GM23338 (cell line): ENCODE measurements at regions not wholly inside any gene's neighbourhood (a gene's known extent, or its start where the extent isn't known, plus 50 kb on each side); places are given as distances from the start of the nearest gene placed in this dataset.

Experiments used
- ATAC-seq: fragments of 200-7000 bp; cut with Tn5 transposase; 3 replicates; pipeline ENCODE4 v1.9.1; 2020
- DNase-seq: peaks from one replicate; pipeline ENCODE4 v3.0.0-alpha.2; 2015; ENCODE audit warnings: low spot score
- H2AFZ ChIP-seq: fragments of 200-600 bp; sonication (generic); 2 replicates; pipeline ENCODE4 v1.8.0; 2016; ENCODE audit warnings: antibody characterized with exemption, mild to moderate bottlenecking, moderate library complexity
- H3F3A ChIP-seq: fragments of 200-600 bp; sonication (generic); replicated peaks from 2 replicates; pipeline ENCODE4 v1.8.0; 2017; ENCODE audit warnings: antibody characterized with exemption, mixed run types, low read depth
- H3K27ac ChIP-seq: fragments of 200-600 bp; sonication (generic); 2 replicates; pipeline ENCODE4 v1.6.1; 2016; ENCODE audit warnings: low read depth
- H3K27me3 ChIP-seq: fragments of 200-600 bp; sonication (generic); 2 replicates; pipeline ENCODE4 v1.8.0; 2016; ENCODE audit warnings: mild to moderate bottlenecking, mixed run types, moderate library complexity; ENCODE audit not compliant: insufficient read depth
- H3K36me3 ChIP-seq: fragments of 200-600 bp; sonication (generic); 2 replicates; pipeline ENCODE4 v1.8.0; 2016; ENCODE audit warnings: mild to moderate bottlenecking; ENCODE audit not compliant: insufficient read depth
- H3K4me1 ChIP-seq: fragments of 200-600 bp; sonication (generic); 2 replicates; pipeline ENCODE4 v1.8.0; 2016; ENCODE audit warnings: mild to moderate bottlenecking, moderate library complexity; ENCODE audit not compliant: insufficient read depth
- H3K4me2 ChIP-seq: fragments of 200-600 bp; sonication (generic); 2 replicates; pipeline ENCODE4 v1.7.1; 2017; ENCODE audit warnings: mixed run types
- H3K4me3 ChIP-seq: fragments of 200-600 bp; sonication (generic); 2 replicates; pipeline ENCODE4 v1.6.1; 2016; ENCODE audit warnings: mixed run types
- H3K79me2 ChIP-seq: fragments of 200-600 bp; sonication (generic); replicated peaks from 2 replicates; pipeline ENCODE4 v1.8.0; 2017; ENCODE audit warnings: mild to moderate bottlenecking; ENCODE audit not compliant: insufficient read depth
- H3K9me2 ChIP-seq: fragments of 200-600 bp; sonication (generic); 2 replicates; pipeline ENCODE4 v1.8.0; 2017; ENCODE audit not compliant: insufficient read depth
- H4K20me1 ChIP-seq: fragments of 200-600 bp; sonication (generic); replicated peaks from 2 replicates; pipeline ENCODE4 v1.8.0; 2017; ENCODE audit warnings: mild to moderate bottlenecking; ENCODE audit not compliant: insufficient read depth
- H3K27ac Mint-ChIP-seq: 2 replicates; pipeline ENCODE4 v1.8.0; 2020; ENCODE audit warnings: inconsistent platforms, mild to moderate bottlenecking, moderate library complexity, mixed read lengths
- H3K27me3 Mint-ChIP-seq: 3 replicates; pipeline ENCODE4 v1.8.0; 2022; ENCODE audit warnings: low read depth, mild to moderate bottlenecking, moderate library complexity, mixed read lengths, inconsistent platforms; ENCODE audit not compliant: insufficient read depth, poor library complexity
- H3K36me3 Mint-ChIP-seq: 3 replicates; pipeline ENCODE4 v1.8.0; 2021; ENCODE audit warnings: low read depth, mild to moderate bottlenecking, inconsistent platforms, moderate library complexity, mixed read lengths
- H3K4me1 Mint-ChIP-seq: 3 replicates; pipeline ENCODE4 v1.8.0; 2020; ENCODE audit warnings: mild to moderate bottlenecking, inconsistent platforms, mixed read lengths
- H3K4me3 Mint-ChIP-seq: 3 replicates; pipeline ENCODE4 v1.8.0; 2021; ENCODE audit warnings: moderate library complexity, mild to moderate bottlenecking, inconsistent platforms, mixed read lengths
- H3K9me3 Mint-ChIP-seq: 3 replicates; pipeline ENCODE4 v1.8.0; 2020; ENCODE audit warnings: moderate library complexity, mild to moderate bottlenecking, inconsistent platforms, mixed read lengths
- CREB1 ChIP-seq: fragments of 250-450 bp; sonication (Bioruptor Pico); IDR thresholded peaks from 2 replicates; pipeline ENCODE4 v1.5.0; 2020; ENCODE audit warnings: low read depth, mild to moderate bottlenecking, moderate library complexity
- EZH2 ChIP-seq: fragments of 200-600 bp; sonication (generic); IDR thresholded peaks from one replicate; pipeline ENCODE4 v1.8.0; 2017; ENCODE audit warnings: antibody characterized with exemption, mild to moderate bottlenecking, low read depth; ENCODE audit not compliant: unreplicated experiment
- EZH2phosphoT487 ChIP-seq: fragments of 200-600 bp; sonication (generic); IDR thresholded peaks from one replicate; pipeline ENCODE4 v1.8.1; 2018; ENCODE audit warnings: antibody characterized with exemption; ENCODE audit not compliant: unreplicated experiment
- JUNB ChIP-seq: IDR thresholded peaks from one replicate; pipeline ENCODE4 v1.6.1; 2016; ENCODE audit warnings: antibody characterized with exemption; ENCODE audit not compliant: unreplicated experiment
- NANOG ChIP-seq: IDR thresholded peaks from 2 replicates; pipeline ENCODE4 v1.6.1; 2016; ENCODE audit warnings: antibody characterized with exemption, borderline replicate concordance
- POLR2AphosphoS5 ChIP-seq: IDR thresholded peaks from 2 replicates; pipeline ENCODE4 v1.6.1; 2016; ENCODE audit warnings: antibody characterized with exemption, low read depth
- STAT1 ChIP-seq: IDR thresholded peaks from one replicate; pipeline ENCODE4 v1.6.1; 2016; ENCODE audit warnings: antibody characterized with exemption; ENCODE audit not compliant: unreplicated experiment
- ZNF114 ChIP-seq: fragments of 250-450 bp; sonication (Bioruptor Pico); IDR thresholded peaks from 2 replicates; pipeline ENCODE4 v1.5.0; 2020; ENCODE audit warnings: mild to moderate bottlenecking, moderate library complexity
- TF ChIP-seq, protein P1 (sequence below), 2 experiments: fragments of 200-600 bp in 1 of 2; sonication (generic) in 1 of 2; conservative IDR thresholded peaks; 2 replicates each; pipeline versions ENCODE4 v1.5.1 to v1.6.1; 2016 to 2017; ENCODE audit warnings: antibody characterized with exemption in 2 of 2, low read depth in 2 of 2, mild to moderate bottlenecking in 2 of 2, moderate library complexity in 1 of 2
- TF ChIP-seq, protein P2 (sequence below): IDR thresholded peaks from 2 replicates; pipeline ENCODE4 v1.6.1; 2016; ENCODE audit warnings: antibody characterized with exemption
- TF ChIP-seq, protein P3 (sequence below): fragments of 250-450 bp; sonication (Bioruptor Pico); IDR thresholded peaks from 2 replicates; pipeline ENCODE4 v1.5.0; 2020; ENCODE audit warnings: mild to moderate bottlenecking, moderate library complexity
- TF ChIP-seq, protein P4 (sequence below): IDR thresholded peaks from one replicate; pipeline ENCODE4 v1.6.1; 2018; ENCODE audit warnings: antibody characterized with exemption; ENCODE audit not compliant: unreplicated experiment

DNA sequence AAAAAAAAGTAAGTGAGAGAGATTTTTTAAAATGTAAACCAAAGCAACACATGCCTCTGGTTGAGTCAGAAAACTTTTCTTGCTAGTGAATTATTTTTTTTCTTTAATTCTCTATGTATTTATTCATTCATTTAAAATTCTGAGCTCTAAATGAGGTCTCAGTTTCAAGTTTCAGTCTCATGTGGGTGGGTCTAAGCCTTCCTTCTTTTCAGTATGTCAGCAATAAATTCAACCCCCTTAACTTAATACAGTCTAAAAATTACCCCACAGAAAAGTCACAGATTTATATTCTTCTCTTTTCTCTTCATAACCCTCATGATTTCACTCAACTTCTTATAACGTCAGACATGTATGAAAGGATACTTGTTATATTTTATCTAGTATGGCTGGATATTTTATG is 663.3 kb upstream of the PTCHD4 start (continued):
- TF ChIP-seq STAT1: no peak
- TF ChIP-seq, protein P1, sequence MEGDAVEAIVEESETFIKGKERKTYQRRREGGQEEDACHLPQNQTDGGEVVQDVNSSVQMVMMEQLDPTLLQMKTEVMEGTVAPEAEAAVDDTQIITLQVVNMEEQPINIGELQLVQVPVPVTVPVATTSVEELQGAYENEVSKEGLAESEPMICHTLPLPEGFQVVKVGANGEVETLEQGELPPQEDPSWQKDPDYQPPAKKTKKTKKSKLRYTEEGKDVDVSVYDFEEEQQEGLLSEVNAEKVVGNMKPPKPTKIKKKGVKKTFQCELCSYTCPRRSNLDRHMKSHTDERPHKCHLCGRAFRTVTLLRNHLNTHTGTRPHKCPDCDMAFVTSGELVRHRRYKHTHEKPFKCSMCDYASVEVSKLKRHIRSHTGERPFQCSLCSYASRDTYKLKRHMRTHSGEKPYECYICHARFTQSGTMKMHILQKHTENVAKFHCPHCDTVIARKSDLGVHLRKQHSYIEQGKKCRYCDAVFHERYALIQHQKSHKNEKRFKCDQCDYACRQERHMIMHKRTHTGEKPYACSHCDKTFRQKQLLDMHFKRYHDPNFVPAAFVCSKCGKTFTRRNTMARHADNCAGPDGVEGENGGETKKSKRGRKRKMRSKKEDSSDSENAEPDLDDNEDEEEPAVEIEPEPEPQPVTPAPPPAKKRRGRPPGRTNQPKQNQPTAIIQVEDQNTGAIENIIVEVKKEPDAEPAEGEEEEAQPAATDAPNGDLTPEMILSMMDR (conservative IDR thresholded peaks at IDR 0.05; ENCODE audit: low read depth in 2 of 2): no peak
- TF ChIP-seq CREB1 (CRISPR knock-in tag): no peak
- no peak for TF ChIP-seq ZNF114 (CRISPR knock-in tag)
- TF ChIP-seq POLR2AphosphoS5: no peak

DNA sequence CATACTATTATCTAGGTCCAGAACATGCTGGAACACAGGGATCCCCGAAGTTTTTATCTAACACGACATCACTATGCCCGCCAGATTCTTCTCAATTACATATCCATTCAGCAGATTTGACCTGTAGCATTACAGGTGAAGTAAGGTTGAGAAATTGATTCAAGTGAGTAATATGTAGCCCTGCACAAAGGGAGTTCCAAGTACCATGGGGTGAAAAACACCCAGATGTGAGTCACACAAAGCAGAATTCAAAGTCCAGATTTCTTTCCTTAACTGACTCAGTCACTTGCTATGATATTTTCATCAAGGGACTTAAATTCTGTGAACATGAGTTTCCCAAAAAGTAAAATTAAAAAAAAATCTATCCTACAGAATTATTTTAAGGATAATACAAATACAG is 655.4 kb upstream of the PTCHD4 start:
- Mint-ChIP-seq H3K36me3 (no peaks in the 10 kb centered on the region), H3K4me1 (peaks cover 17% of the 10 kb centered on the region), H3K4me3 (no peak overlapping the region), H3K9me3 (no peaks in the 10 kb centered on the region), H3K27me3 (no peaks in the 10 kb centered on the region), H3K27ac (no peak overlapping the region)
- Histone ChIP-seq H3K4me1 (peaks cover 10% of the 10 kb centered on the region), H4K20me1 (no peaks in the 10 kb centered on the region), H2AFZ (no peak overlapping the region), H3K4me3 (no peak overlapping the region), H3K79me2 (no peaks in the 10 kb centered on the region), H3K9me2 (no peaks in the 10 kb centered on the region), H3K36me3 (no peaks in the 10 kb centered on the region), H3F3A (no peaks in the 10 kb centered on the region), H3K27me3 (no peaks in the 10 kb centered on the region), H3K27ac (no peak overlapping the region), H3K4me2 (no peak overlapping the region)
- ATAC-seq (no peak), DNase-seq (no peak)
- TF ChIP-seq EZH2 (no peak), ZNF114 (CRISPR knock-in tag) (no peak), JUNB (no peak), POLR2AphosphoS5 (no peak), EZH2phosphoT487 (no peak), STAT1 (no peak), NANOG (no peak), CREB1 (CRISPR knock-in tag) (no peak)
- TF ChIP-seq, protein P2, sequence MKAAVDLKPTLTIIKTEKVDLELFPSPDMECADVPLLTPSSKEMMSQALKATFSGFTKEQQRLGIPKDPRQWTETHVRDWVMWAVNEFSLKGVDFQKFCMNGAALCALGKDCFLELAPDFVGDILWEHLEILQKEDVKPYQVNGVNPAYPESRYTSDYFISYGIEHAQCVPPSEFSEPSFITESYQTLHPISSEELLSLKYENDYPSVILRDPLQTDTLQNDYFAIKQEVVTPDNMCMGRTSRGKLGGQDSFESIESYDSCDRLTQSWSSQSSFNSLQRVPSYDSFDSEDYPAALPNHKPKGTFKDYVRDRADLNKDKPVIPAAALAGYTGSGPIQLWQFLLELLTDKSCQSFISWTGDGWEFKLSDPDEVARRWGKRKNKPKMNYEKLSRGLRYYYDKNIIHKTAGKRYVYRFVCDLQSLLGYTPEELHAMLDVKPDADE: no peak
- TF ChIP-seq, protein P3, sequence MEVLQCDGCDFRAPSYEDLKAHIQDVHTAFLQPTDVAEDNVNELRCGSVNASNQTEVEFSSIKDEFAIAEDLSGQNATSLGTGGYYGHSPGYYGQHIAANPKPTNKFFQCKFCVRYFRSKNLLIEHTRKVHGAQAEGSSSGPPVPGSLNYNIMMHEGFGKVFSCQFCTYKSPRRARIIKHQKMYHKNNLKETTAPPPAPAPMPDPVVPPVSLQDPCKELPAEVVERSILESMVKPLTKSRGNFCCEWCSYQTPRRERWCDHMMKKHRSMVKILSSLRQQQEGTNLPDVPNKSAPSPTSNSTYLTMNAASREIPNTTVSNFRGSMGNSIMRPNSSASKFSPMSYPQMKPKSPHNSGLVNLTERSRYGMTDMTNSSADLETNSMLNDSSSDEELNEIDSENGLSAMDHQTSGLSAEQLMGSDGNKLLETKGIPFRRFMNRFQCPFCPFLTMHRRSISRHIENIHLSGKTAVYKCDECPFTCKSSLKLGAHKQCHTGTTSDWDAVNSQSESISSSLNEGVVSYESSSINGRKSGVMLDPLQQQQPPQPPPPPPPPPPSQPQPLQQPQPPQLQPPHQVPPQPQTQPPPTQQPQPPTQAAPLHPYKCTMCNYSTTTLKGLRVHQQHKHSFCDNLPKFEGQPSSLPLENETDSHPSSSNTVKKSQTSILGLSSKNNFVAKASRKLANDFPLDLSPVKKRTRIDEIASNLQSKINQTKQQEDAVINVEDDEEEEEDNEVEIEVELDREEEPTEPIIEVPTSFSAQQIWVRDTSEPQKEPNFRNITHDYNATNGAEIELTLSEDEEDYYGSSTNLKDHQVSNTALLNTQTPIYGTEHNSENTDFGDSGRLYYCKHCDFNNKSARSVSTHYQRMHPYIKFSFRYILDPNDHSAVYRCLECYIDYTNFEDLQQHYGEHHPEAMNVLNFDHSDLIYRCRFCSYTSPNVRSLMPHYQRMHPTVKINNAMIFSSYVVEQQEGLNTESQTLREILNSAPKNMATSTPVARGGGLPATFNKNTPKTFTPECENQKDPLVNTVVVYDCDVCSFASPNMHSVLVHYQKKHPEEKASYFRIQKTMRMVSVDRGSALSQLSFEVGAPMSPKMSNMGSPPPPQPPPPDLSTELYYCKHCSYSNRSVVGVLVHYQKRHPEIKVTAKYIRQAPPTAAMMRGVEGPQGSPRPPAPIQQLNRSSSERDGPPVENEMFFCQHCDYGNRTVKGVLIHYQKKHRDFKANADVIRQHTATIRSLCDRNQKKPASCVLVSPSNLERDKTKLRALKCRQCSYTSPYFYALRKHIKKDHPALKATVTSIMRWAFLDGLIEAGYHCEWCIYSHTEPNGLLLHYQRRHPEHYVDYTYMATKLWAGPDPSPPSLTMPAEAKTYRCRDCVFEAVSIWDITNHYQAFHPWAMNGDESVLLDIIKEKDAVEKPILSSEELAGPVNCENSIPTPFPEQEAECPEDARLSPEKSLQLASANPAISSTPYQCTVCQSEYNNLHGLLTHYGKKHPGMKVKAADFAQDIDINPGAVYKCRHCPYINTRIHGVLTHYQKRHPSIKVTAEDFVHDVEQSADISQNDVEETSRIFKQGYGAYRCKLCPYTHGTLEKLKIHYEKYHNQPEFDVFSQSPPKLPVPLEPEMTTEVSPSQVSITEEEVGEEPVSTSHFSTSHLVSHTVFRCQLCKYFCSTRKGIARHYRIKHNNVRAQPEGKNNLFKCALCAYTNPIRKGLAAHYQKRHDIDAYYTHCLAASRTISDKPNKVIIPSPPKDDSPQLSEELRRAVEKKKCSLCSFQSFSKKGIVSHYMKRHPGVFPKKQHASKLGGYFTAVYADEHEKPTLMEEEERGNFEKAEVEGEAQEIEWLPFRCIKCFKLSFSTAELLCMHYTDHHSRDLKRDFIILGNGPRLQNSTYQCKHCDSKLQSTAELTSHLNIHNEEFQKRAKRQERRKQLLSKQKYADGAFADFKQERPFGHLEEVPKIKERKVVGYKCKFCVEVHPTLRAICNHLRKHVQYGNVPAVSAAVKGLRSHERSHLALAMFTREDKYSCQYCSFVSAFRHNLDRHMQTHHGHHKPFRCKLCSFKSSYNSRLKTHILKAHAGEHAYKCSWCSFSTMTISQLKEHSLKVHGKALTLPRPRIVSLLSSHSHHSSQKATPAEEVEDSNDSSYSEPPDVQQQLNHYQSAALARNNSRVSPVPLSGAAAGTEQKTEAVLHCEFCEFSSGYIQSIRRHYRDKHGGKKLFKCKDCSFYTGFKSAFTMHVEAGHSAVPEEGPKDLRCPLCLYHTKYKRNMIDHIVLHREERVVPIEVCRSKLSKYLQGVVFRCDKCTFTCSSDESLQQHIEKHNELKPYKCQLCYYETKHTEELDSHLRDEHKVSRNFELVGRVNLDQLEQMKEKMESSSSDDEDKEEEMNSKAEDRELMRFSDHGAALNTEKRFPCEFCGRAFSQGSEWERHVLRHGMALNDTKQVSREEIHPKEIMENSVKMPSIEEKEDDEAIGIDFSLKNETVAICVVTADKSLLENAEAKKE: no peak
- TF ChIP-seq, protein P4, sequence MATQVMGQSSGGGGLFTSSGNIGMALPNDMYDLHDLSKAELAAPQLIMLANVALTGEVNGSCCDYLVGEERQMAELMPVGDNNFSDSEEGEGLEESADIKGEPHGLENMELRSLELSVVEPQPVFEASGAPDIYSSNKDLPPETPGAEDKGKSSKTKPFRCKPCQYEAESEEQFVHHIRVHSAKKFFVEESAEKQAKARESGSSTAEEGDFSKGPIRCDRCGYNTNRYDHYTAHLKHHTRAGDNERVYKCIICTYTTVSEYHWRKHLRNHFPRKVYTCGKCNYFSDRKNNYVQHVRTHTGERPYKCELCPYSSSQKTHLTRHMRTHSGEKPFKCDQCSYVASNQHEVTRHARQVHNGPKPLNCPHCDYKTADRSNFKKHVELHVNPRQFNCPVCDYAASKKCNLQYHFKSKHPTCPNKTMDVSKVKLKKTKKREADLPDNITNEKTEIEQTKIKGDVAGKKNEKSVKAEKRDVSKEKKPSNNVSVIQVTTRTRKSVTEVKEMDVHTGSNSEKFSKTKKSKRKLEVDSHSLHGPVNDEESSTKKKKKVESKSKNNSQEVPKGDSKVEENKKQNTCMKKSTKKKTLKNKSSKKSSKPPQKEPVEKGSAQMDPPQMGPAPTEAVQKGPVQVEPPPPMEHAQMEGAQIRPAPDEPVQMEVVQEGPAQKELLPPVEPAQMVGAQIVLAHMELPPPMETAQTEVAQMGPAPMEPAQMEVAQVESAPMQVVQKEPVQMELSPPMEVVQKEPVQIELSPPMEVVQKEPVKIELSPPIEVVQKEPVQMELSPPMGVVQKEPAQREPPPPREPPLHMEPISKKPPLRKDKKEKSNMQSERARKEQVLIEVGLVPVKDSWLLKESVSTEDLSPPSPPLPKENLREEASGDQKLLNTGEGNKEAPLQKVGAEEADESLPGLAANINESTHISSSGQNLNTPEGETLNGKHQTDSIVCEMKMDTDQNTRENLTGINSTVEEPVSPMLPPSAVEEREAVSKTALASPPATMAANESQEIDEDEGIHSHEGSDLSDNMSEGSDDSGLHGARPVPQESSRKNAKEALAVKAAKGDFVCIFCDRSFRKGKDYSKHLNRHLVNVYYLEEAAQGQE: no peak
